Parathyroid adenoma (tissue), 2 donors: ENCODE measurements at regions not wholly inside any gene's neighbourhood (a gene's known extent, or its start where the extent isn't known, plus 50 kb on each side); places are given as distances from the start of the nearest gene placed in this dataset.

Experiments
- H2AFZ ChIP-seq: fragments of 300-600 bp; sonication (generic); one replicate; pipeline ENCODE4 v1.7.0; 2017; ENCODE audit warnings: antibody characterized with exemption, mild to moderate bottlenecking
- H3K27ac ChIP-seq: fragments of 300-600 bp; sonication (generic); one replicate; pipeline ENCODE4 v1.7.0; 2017
- H3K27me3 ChIP-seq: fragments of 300-600 bp; sonication (generic); one replicate; pipeline ENCODE4 v1.7.0; 2017; ENCODE audit warnings: low read length; ENCODE audit not compliant: control insufficient read depth, insufficient read depth
- H3K36me3 ChIP-seq: fragments of 300-600 bp; sonication (generic); one replicate; pipeline ENCODE4 v1.7.0; 2017; ENCODE audit warnings: low read length; ENCODE audit not compliant: control insufficient read depth, insufficient read depth
- H3K4me1 ChIP-seq: fragments of 300-600 bp; sonication (generic); one replicate; pipeline ENCODE4 v1.7.0; 2017; ENCODE audit warnings: control low read depth
- H3K4me2 ChIP-seq: fragments of 300-600 bp; sonication (generic); one replicate; pipeline ENCODE4 v1.7.0; 2017; ENCODE audit warnings: low read length
- H3K4me3 ChIP-seq: fragments of 300-600 bp; sonication (generic); one replicate; pipeline ENCODE4 v1.7.0; 2017; ENCODE audit warnings: low read depth, low read length
- H3K79me2 ChIP-seq: fragments of 300-600 bp; sonication (generic); one replicate; pipeline ENCODE4 v1.7.0; 2017; ENCODE audit warnings: control low read depth
- H3K9ac ChIP-seq: fragments of 300-600 bp; sonication (generic); one replicate; pipeline ENCODE4 v1.7.0; 2017; ENCODE audit warnings: mild to moderate bottlenecking
- H3K9me3 ChIP-seq: fragments of 300-600 bp; sonication (generic); one replicate; pipeline ENCODE4 v1.7.0; 2017; ENCODE audit warnings: low read length; ENCODE audit not compliant: control insufficient read depth
- TF ChIP-seq, protein P1 (sequence below): fragments of 300-600 bp; sonication (generic); IDR thresholded peaks from one replicate; pipeline ENCODE4 v1.7.0; 2017; ENCODE audit warnings: antibody characterized with exemption, mild to moderate bottlenecking
- donor health status: primary hyperparathyroidism.

DNA sequence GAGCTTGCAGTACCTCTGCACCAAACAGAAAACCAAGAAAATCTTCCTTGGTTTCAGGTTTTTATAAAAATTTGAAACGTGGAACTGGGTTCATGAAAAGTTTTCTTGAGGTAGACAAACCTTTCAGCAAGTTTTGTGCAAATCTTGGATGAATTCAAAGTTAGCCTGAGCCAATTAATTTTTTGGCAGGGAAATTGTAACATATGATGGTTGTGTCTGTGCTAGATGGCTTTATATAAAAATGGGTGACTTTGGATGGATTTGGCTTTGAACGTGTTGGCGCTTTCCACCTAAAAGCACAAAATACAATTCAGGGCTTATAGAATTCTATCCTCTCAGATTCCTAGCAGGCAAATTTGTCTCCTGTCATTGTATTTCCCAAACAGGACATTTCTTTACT lies 524.4 kb downstream of the CAAP1 start:
- no peaks in the 10 kb centered on the region for H3K27me3 ChIP-seq
- H2AFZ ChIP-seq, result no peak overlapping the region
- H3K4me3 ChIP-seq, result no peak overlapping the region
- no peaks in the 10 kb centered on the region for H3K9me3 ChIP-seq
- H3K9ac ChIP-seq, result no peak overlapping the region
- no peaks in the 10 kb centered on the region for H3K4me1 ChIP-seq
- no peaks in the 10 kb centered on the region for H3K79me2 ChIP-seq
- TF ChIP-seq, protein P1, sequence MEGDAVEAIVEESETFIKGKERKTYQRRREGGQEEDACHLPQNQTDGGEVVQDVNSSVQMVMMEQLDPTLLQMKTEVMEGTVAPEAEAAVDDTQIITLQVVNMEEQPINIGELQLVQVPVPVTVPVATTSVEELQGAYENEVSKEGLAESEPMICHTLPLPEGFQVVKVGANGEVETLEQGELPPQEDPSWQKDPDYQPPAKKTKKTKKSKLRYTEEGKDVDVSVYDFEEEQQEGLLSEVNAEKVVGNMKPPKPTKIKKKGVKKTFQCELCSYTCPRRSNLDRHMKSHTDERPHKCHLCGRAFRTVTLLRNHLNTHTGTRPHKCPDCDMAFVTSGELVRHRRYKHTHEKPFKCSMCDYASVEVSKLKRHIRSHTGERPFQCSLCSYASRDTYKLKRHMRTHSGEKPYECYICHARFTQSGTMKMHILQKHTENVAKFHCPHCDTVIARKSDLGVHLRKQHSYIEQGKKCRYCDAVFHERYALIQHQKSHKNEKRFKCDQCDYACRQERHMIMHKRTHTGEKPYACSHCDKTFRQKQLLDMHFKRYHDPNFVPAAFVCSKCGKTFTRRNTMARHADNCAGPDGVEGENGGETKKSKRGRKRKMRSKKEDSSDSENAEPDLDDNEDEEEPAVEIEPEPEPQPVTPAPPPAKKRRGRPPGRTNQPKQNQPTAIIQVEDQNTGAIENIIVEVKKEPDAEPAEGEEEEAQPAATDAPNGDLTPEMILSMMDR, result no peak
- H3K27ac ChIP-seq, result no peak overlapping the region
- H3K4me2 ChIP-seq, result no peak overlapping the region
- no peaks in the 10 kb centered on the region for H3K36me3 ChIP-seq

DNA sequence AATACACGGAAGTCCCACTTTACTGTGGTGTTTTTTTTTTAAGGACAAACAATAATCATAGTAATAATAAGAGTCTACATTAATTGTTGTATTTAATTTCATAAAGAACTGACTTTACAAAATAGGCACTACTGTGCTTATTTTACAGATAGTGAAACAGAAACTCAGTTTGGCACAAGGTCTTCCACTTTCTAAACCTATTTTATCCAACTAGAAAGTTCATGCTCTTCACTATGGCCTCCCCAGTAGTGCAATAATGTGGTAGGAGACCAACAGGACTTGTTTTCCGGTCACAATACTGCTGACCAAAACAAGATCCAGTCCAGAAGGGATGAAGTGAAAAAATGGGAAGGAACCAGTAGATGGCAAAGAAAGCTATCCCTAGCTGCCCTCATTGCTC lies 531.6 kb downstream of the CAAP1 start:
- Histone ChIP-seq H3K27ac (no peak overlapping the region), H3K4me3 (no peak overlapping the region), H3K9me3 (no peaks in the 10 kb centered on the region), H3K36me3 (no peaks in the 10 kb centered on the region), H3K4me1 (no peaks in the 10 kb centered on the region), H2AFZ (no peak overlapping the region), H3K79me2 (no peaks in the 10 kb centered on the region), H3K4me2 (no peak overlapping the region), H3K9ac (no peak overlapping the region), H3K27me3 (no peaks in the 10 kb centered on the region)
- TF ChIP-seq, protein P1, result no peak

DNA sequence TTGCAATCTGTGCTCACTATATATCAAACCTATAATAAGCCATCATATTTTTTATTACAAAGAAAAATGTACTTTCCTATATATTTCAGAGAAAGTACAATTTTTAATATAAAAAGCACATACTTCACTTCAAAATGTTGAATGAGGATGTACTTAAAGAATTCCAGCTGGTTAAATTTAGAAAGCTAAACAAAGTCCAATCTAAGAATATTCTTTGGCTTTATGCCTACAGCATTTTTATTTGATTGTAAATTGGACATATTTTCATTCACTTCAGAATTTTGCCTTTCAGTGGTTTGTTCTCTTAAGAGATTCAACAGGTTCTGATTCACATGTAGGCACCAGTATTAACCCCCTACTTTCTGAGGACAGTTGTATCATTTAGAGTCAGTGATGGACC lies 533.8 kb downstream of the CAAP1 start:
- Histone ChIP-seq H3K79me2 (no peaks in the 10 kb centered on the region), H3K4me2 (no peak overlapping the region), H3K4me1 (no peaks in the 10 kb centered on the region), H3K27ac (no peak overlapping the region), H3K36me3 (no peaks in the 10 kb centered on the region), H2AFZ (no peak overlapping the region), H3K27me3 (no peaks in the 10 kb centered on the region), H3K9ac (no peak overlapping the region), H3K4me3 (no peak overlapping the region), H3K9me3 (no peaks in the 10 kb centered on the region)
- TF ChIP-seq, protein P1, result no peak

GRCh38 chr9:26357803-26358344 lies 534.7 kb downstream of the CAAP1 start:
- Histone ChIP-seq H2AFZ (no peak overlapping the region), H3K36me3 (no peaks in the 10 kb centered on the region), H3K4me1 (no peaks in the 10 kb centered on the region), H3K27me3 (no peaks in the 10 kb centered on the region), H3K79me2 (no peaks in the 10 kb centered on the region), H3K9ac (no peak overlapping the region), H3K4me3 (no peak overlapping the region), H3K9me3 (no peaks in the 10 kb centered on the region), H3K27ac (no peak overlapping the region), H3K4me2 (no peak overlapping the region)
- TF ChIP-seq, protein P1, result no peak

DNA sequence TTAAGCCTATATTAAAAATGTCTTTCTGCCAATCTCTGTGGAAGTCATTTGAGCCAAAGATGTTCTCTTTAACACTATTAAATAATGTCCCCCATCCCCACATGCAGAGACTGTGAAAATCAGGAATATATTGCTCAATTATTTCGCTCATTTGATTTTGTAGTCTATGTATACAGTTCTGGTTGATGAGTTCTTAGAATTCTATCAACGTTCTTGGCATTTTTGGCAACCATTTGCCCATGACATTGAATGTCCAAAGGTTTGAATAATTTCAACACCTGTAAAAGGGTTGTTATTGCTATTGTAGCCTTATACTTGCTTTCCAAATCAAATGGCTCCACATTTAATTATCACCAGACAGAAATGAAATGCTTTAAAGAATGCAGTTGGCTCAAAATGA lies 536.1 kb downstream of the CAAP1 start:
- TF ChIP-seq, protein P1, result no peak
- Histone ChIP-seq H3K4me1 (no peaks in the 10 kb centered on the region), H3K9me3 (no peaks in the 10 kb centered on the region), H2AFZ (no peak overlapping the region), H3K9ac (no peak overlapping the region), H3K79me2 (no peaks in the 10 kb centered on the region), H3K36me3 (no peaks in the 10 kb centered on the region), H3K4me2 (no peak overlapping the region), H3K4me3 (no peak overlapping the region), H3K27me3 (no peaks in the 10 kb centered on the region), H3K27ac (no peak overlapping the region)
